ENCODE measurements at regions not wholly inside any gene's neighbourhood (a gene's known extent, or its start where the extent isn't known, plus 50 kb on each side); places are given as distances from the start of the nearest gene placed in this dataset.

GRCh38 chr5:68894673-68895072 is 199.1 kb upstream of the SLC30A5 start:
- no peak for TF ChIP-seq CTCF (IDR thresholded peaks at IDR 0.05; ENCODE audit: insufficient read depth, low read depth, low read length, missing control alignments)
- DNase-seq (ENCODE audit: low read depth) = no peak
- H3K4me3 ChIP-seq (ENCODE audit: low read depth, low read length) = no peak overlapping the region

GRCh38 chr5:68898951-68899471 is 194.8 kb upstream of the SLC30A5 start:
- DNase-seq (ENCODE audit: low read depth) = no peak
- no peak for TF ChIP-seq CTCF (IDR thresholded peaks at IDR 0.05; ENCODE audit: insufficient read depth, low read depth, low read length, missing control alignments)
- no peak overlapping the region for H3K4me3 ChIP-seq (ENCODE audit: low read depth, low read length)

GRCh38 chr5:68911840-68912690 is 181.7 kb upstream of the SLC30A5 start:
- DNase-seq (ENCODE audit: low read depth) = no peak
- TF ChIP-seq CTCF (IDR thresholded peaks at IDR 0.05; ENCODE audit: insufficient read depth, low read depth, low read length, missing control alignments) = no peak
- no peak overlapping the region for H3K4me3 ChIP-seq (ENCODE audit: low read depth, low read length)

GRCh38 chr5:68915079-68915478 is 178.7 kb upstream of the SLC30A5 start:
- DNase-seq (ENCODE audit: low read depth) = no peak
- no peak overlapping the region for H3K4me3 ChIP-seq (ENCODE audit: low read depth, low read length)
- TF ChIP-seq CTCF (IDR thresholded peaks at IDR 0.05; ENCODE audit: insufficient read depth, low read depth, low read length, missing control alignments) = no peak

- DNase-seq (ENCODE audit: low read depth) = no peak
- no peak overlapping the region for H3K4me3 ChIP-seq (ENCODE audit: low read depth, low read length)
- TF ChIP-seq CTCF (IDR thresholded peaks at IDR 0.05; ENCODE audit: insufficient read depth, low read depth, low read length, missing control alignments) = no peak
Measured at GRCh38 chr5:68918306-68918705, 175.5 kb upstream of the SLC30A5 start.

- TF ChIP-seq CTCF (IDR thresholded peaks at IDR 0.05; ENCODE audit: insufficient read depth, low read depth, low read length, missing control alignments) = no peak
- DNase-seq (ENCODE audit: low read depth) = no peak
- no peak overlapping the region for H3K4me3 ChIP-seq (ENCODE audit: low read depth, low read length)
Measured at GRCh38 chr5:68919988-68920490, 173.8 kb upstream of the SLC30A5 start.
